GM19372 (cell line): ENCODE measurements at regions not wholly inside any gene's neighbourhood (a gene's known extent, or its start where the extent isn't known, plus 50 kb on each side); places are given as distances from the start of the nearest gene placed in this dataset.
"Not testable (repeated sequence)": the region's sequence is repeated elsewhere in the genome, so short reads cannot be mapped to it uniquely, and the experiment has no call there.

Experiments used
- ATAC-seq: cut with Tn5 transposase; IDR thresholded peaks from one replicate; pipeline ENCODE4 v1.9.1; 2021; ENCODE audit warnings: mild to moderate bottlenecking, low read depth, moderate library complexity; ENCODE audit not compliant: unreplicated experiment

- no peak for ATAC-seq
Measured at GRCh38 chr1:163633366-163633765, 311.6 kb downstream of the NUF2 start.

GRCh38 chr1:163645676-163646075, 323.9 kb downstream of the NUF2 start:
- ATAC-seq, result not testable (repeated sequence)

GRCh38 chr1:163650624-163651023, 328.9 kb downstream of the NUF2 start:
- ATAC-seq, result no peak

- no peak for ATAC-seq
Measured at GRCh38 chr1:163652441-163652840, 330.7 kb downstream of the NUF2 start.

GRCh38 chr1:163655565-163655964, 333.8 kb downstream of the NUF2 start:
- no peak for ATAC-seq

- no peak for ATAC-seq
Measured at GRCh38 chr1:163656095-163656759, 334.5 kb downstream of the NUF2 start.

- ATAC-seq, result no peak
Measured at GRCh38 chr1:163657719-163658118, 336.0 kb downstream of the NUF2 start.

GRCh38 chr1:163661391-163661790, 339.6 kb downstream of the NUF2 start:
- ATAC-seq, result no peak

- no peak for ATAC-seq
Measured at GRCh38 chr1:163664671-163665335, 343.0 kb downstream of the NUF2 start.

GRCh38 chr1:163668472-163668871, 346.7 kb downstream of the NUF2 start:
- no peak for ATAC-seq

- no peak for ATAC-seq
Measured at GRCh38 chr1:163670989-163671757, 349.4 kb downstream of the NUF2 start.

- ATAC-seq, result no peak
Measured at GRCh38 chr1:163672976-163673758, 351.4 kb downstream of the NUF2 start.

- ATAC-seq, result no peak
Measured at GRCh38 chr1:163673759-163674151, 352.0 kb downstream of the NUF2 start.

- no peak for ATAC-seq
Measured at GRCh38 chr1:163674236-163674635, 352.5 kb downstream of the NUF2 start.

GRCh38 chr1:163684785-163685184, 363.0 kb downstream of the NUF2 start:
- ATAC-seq, result no peak

- ATAC-seq, result no peak
Measured at GRCh38 chr1:163692266-163692665, 370.5 kb downstream of the NUF2 start.

- no peak for ATAC-seq
Measured at GRCh38 chr1:163697137-163697536, 375.4 kb downstream of the NUF2 start.

GRCh38 chr1:163701783-163702374, 380.1 kb downstream of the NUF2 start:
- no peak for ATAC-seq

- no peak for ATAC-seq
Measured at GRCh38 chr1:163703794-163704193, 382.0 kb downstream of the NUF2 start.

- no peak for ATAC-seq
Measured at GRCh38 chr1:163706915-163707314, 385.2 kb downstream of the NUF2 start.
